ENCODE measurements at regions not wholly inside any gene's neighbourhood (a gene's known extent, or its start where the extent isn't known, plus 50 kb on each side); places are given as distances from the start of the nearest gene placed in this dataset.
"Not testable (repeated sequence)": the region's sequence is repeated elsewhere in the genome, so short reads cannot be mapped to it uniquely, and the experiment has no call there.

GRCh38 chr21:17119466-17120297 is 393.2 kb upstream of the CXADR start:
- no peak for TF ChIP-seq CTCF (IDR thresholded peaks at IDR 0.05; ENCODE audit: extremely low read depth, low read depth, low read length)
- Histone ChIP-seq H3K27ac (ENCODE audit: low read depth, low read length) (no peak overlapping the region), H2AFZ (ENCODE audit: low read length) (no peak overlapping the region)

GRCh38 chr21:17127395-17127794 is 385.4 kb upstream of the CXADR start:
- H3K4me1 ChIP-seq (ENCODE audit: insufficient read depth, low read length); H3K27me3 ChIP-seq (ENCODE audit: insufficient read depth, low read length); H4K20me1 ChIP-seq (ENCODE audit: insufficient read depth, low read length); H3K4me2 ChIP-seq (ENCODE audit: insufficient read depth, low read length); H3K9me3 ChIP-seq (ENCODE audit: low read depth, low read length); H3K36me3 ChIP-seq (ENCODE audit: insufficient read depth, low read length); H3K79me2 ChIP-seq (ENCODE audit: insufficient read depth, low read length); DNase-seq (ENCODE audit: insufficient read length, low spot score, missing footprints); H3K4me3 ChIP-seq (ENCODE audit: insufficient read depth, low read length); H2AFZ ChIP-seq (ENCODE audit: low read length); H3K27ac ChIP-seq (ENCODE audit: low read depth, low read length): not testable (repeated sequence)

More at GRCh38 chr21:17119466-17120297, 393.2 kb upstream of the CXADR start:
- DNase-seq (ENCODE audit: insufficient read length, low spot score, missing footprints), result peak; percentile 26
- no peaks in the 10 kb centered on the region for H4K20me1 ChIP-seq (ENCODE audit: insufficient read depth, low read length)
- H3K9me3 ChIP-seq (ENCODE audit: low read depth, low read length), result no peaks in the 10 kb centered on the region
- H3K36me3 ChIP-seq (ENCODE audit: insufficient read depth, low read length), result no peaks in the 10 kb centered on the region
- no peaks in the 10 kb centered on the region for H3K79me2 ChIP-seq (ENCODE audit: insufficient read depth, low read length)
- H3K27me3 ChIP-seq (ENCODE audit: insufficient read depth, low read length), result no peaks in the 10 kb centered on the region
- H3K4me2 ChIP-seq (ENCODE audit: insufficient read depth, low read length), result no peak overlapping the region
- no peaks in the 10 kb centered on the region for H3K4me1 ChIP-seq (ENCODE audit: insufficient read depth, low read length)
- H3K4me3 ChIP-seq (ENCODE audit: insufficient read depth, low read length), result no peak overlapping the region

- Histone ChIP-seq H3K27me3 (ENCODE audit: insufficient read depth, low read length) (no peaks in the 10 kb centered on the region), H3K4me2 (ENCODE audit: insufficient read depth, low read length) (no peak overlapping the region), H2AFZ (ENCODE audit: low read length) (no peak overlapping the region), H4K20me1 (ENCODE audit: insufficient read depth, low read length) (no peaks in the 10 kb centered on the region), H3K4me3 (ENCODE audit: insufficient read depth, low read length) (no peak overlapping the region), H3K27ac (ENCODE audit: low read depth, low read length) (no peak overlapping the region), H3K79me2 (ENCODE audit: insufficient read depth, low read length) (no peaks in the 10 kb centered on the region), H3K9me3 (ENCODE audit: low read depth, low read length) (no peaks in the 10 kb centered on the region), H3K4me1 (ENCODE audit: insufficient read depth, low read length) (no peaks in the 10 kb centered on the region), H3K36me3 (ENCODE audit: insufficient read depth, low read length) (no peaks in the 10 kb centered on the region)
- DNase-seq (ENCODE audit: insufficient read length, low spot score, missing footprints), result no peak
- no peak for TF ChIP-seq CTCF (IDR thresholded peaks at IDR 0.05; ENCODE audit: extremely low read depth, low read depth, low read length)
Measured at GRCh38 chr21:17128132-17128531, 384.7 kb upstream of the CXADR start.

GRCh38 chr21:17139159-17139558 is 373.7 kb upstream of the CXADR start:
- Histone ChIP-seq H3K4me3 (ENCODE audit: insufficient read depth, low read length) (peak overlapping the region; percentile 49), H3K4me2 (ENCODE audit: insufficient read depth, low read length) (peak overlapping the region; percentile 58)
- not testable (repeated sequence) for H3K27ac ChIP-seq (ENCODE audit: low read depth, low read length); H3K4me1 ChIP-seq (ENCODE audit: insufficient read depth, low read length); H3K9me3 ChIP-seq (ENCODE audit: low read depth, low read length); DNase-seq (ENCODE audit: insufficient read length, low spot score, missing footprints); H3K79me2 ChIP-seq (ENCODE audit: insufficient read depth, low read length); H4K20me1 ChIP-seq (ENCODE audit: insufficient read depth, low read length); H2AFZ ChIP-seq (ENCODE audit: low read length); H3K36me3 ChIP-seq (ENCODE audit: insufficient read depth, low read length); H3K27me3 ChIP-seq (ENCODE audit: insufficient read depth, low read length)

- no peaks in the 10 kb centered on the region for H4K20me1 ChIP-seq (ENCODE audit: insufficient read depth, low read length)
- peak overlapping the region; percentile 58 for H3K4me2 ChIP-seq (ENCODE audit: insufficient read depth, low read length)
- H3K27ac ChIP-seq (ENCODE audit: low read depth, low read length), result no peak overlapping the region
- no peaks in the 10 kb centered on the region for H3K36me3 ChIP-seq (ENCODE audit: insufficient read depth, low read length)
- H3K9me3 ChIP-seq (ENCODE audit: low read depth, low read length), result no peaks in the 10 kb centered on the region
- TF ChIP-seq CTCF (IDR thresholded peaks at IDR 0.05; ENCODE audit: extremely low read depth, low read depth, low read length), result no peak
- H3K4me3 ChIP-seq (ENCODE audit: insufficient read depth, low read length), result peak overlapping the region; percentile 49
- no peak for DNase-seq (ENCODE audit: insufficient read length, low spot score, missing footprints)
- H2AFZ ChIP-seq (ENCODE audit: low read length), result peak overlapping the region; percentile 59
- no peaks in the 10 kb centered on the region for H3K79me2 ChIP-seq (ENCODE audit: insufficient read depth, low read length)
- H3K27me3 ChIP-seq (ENCODE audit: insufficient read depth, low read length), result no peaks in the 10 kb centered on the region
- H3K4me1 ChIP-seq (ENCODE audit: insufficient read depth, low read length), result no peaks in the 10 kb centered on the region
Measured at GRCh38 chr21:17139696-17140095, 373.1 kb upstream of the CXADR start.
